GM18499 (cell line): ENCODE measurements at regions not wholly inside any gene's neighbourhood (a gene's known extent, or its start where the extent isn't known, plus 50 kb on each side); places are given as distances from the start of the nearest gene placed in this dataset.

ENCODE experiments used
- ATAC-seq: cut with Tn5 transposase; IDR thresholded peaks from one replicate; pipeline ENCODE4 v1.9.1; 2021; ENCODE audit warnings: moderate number of reproducible peaks; ENCODE audit not compliant: insufficient read depth, unreplicated experiment

GRCh38 chr6:43878823-43879495, 108.9 kb downstream of the VEGFA start:
- ATAC-seq = no peak

GRCh38 chr6:43878127-43878634, 108.2 kb downstream of the VEGFA start:
- no peak for ATAC-seq

GRCh38 chr6:43877463-43878126, 107.6 kb downstream of the VEGFA start:
- ATAC-seq = no peak

GRCh38 chr6:43877036-43877435, 107.0 kb downstream of the VEGFA start:
- ATAC-seq = no peak

- no peak for ATAC-seq
Measured at GRCh38 chr6:43876602-43877001, 106.6 kb downstream of the VEGFA start.

DNA sequence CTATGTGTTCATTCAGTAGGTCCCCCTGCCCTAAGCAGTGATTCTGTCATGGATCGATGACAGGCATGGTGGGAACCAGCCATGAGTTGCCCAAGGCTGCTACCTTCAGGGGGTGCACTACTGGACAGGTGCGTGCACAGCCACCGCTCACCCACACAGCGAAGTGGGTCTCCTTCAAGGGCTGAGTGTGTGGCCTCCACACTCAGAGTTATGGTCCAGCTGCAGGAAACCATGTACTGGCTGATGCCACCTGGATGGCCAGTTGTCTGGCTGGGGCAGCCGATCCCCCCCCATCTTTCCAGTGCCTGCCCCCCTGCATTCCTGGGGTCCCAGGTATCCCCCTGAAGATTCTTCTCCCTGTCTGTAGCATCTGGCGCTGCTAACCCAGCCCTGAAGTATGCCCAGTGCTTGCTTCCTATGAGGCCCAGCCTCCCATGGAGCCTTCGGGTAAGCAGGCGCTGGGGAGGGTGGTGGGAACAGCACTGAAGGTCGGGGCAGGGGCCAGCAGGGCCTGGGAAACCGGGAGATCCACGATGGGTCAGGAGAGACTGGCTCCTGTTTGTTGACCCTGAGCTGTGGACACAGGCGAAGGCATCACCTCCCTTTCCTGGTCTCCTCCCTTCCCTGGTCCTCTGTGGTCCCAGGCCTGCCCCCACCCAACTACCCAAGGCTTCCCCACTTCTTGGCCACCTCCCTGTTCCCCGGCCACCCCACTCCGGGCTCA, 106.0 kb downstream of the VEGFA start:
- ATAC-seq = no peak

- no peak for ATAC-seq
Measured at GRCh38 chr6:43874814-43875590, 105.0 kb downstream of the VEGFA start.

- no peak for ATAC-seq
Measured at GRCh38 chr6:43873806-43874714, 104.0 kb downstream of the VEGFA start.

- no peak for ATAC-seq
Measured at GRCh38 chr6:43871933-43872332, 101.9 kb downstream of the VEGFA start.

DNA sequence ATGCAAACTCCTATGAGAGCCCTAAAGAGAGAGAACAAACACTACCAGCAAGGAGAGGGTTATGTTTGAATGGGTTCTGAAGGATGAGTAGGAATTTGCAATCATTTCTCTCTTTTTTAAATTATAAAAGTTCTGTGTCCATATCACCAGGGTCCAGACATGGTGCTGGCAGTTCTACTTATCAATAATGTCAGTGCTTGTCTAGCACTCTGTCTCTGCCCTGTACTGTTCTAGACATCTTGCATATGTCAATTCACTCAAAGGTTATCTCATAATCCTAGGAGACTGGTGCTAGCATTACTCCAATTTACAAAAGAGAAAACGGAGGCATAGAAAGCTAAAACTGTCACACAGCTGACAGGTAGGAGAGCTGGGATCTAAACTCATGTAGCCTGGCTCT, 101.3 kb downstream of the VEGFA start:
- no peak for ATAC-seq

DNA sequence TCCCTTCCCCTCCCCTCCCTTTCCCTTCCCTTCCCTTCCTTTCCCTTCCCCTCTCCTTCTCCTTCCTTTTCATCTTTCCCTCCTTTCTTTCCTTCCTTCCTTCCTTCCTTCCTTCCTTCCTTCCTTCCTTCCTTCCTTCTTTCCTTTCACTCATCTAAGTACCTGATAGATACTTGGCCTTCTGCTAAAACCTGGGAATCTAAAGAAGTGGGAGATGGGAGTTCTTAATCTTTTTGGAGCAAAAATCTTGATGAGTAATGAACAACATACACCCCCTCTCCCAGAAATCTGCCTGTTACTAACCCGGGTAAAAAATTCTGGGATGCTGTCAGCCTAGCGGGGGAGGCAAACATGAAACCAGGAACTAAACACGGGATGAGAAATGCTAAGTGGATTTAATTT, 100.7 kb downstream of the VEGFA start:
- ATAC-seq = no peak

DNA sequence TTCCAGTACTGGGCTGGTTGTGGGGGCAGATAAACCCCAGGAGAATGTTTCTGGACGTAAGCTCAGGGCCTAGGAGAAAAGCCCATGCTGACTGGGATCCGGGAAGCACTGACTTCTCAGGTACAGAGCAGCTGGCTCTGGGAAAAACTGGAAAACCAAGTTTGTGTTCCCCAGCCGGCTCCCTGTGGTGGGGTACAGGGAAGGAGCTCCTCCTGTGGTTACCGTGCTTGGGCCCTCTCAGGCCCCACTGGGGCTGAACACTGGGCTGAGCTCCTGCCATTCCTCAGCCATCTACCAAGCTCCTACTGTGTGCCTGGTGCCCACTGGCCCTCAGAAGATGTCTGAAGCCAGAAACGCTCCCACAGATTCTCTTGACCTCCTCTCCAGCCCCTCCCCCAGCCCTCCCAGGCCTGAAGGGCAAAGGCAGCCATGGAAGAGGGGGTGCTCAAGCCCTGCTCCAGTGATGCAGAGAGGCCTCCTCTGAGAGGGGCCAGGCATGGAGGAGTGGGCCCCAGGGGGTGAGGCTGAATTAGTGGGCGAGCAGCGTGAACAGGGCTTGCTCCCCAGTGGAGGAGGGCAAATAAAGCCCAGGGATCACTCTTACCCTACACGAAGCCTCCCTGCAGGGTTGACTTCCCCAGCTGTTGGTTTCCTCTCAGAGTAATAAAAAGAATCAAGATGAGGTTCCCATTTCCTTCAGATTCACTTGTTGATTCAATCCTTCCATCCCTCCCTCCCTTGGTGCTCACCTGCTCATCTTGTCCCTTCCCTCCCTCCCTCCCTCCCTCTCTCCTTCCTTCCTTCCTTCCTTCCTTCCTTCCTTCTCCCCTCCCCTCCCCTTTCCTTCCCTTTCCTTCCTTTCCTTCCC, 100.0 kb downstream of the VEGFA start:
- ATAC-seq = no peak

- ATAC-seq = no peak
Measured at GRCh38 chr6:43869079-43869710, 99.2 kb downstream of the VEGFA start.

DNA sequence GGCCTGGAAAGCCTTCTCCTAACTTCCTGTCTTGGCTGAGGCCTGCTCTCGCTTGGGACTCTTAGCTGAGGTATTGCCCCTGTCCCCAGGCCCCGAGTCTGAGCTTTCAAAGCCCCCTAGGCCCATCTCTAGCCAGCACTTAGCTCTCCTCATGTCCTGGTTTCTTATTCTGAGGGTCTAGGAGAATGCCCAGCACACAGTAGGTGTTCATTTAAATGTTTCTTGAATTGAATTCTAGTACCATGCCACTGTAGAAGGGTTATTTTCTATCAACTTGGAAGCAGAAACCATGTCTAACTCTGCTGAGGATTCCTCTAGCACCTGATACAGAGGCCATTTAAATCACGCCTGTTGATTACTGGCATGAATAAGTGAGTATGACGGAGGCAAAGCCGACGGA, 98.5 kb downstream of the VEGFA start:
- ATAC-seq = no peak

DNA sequence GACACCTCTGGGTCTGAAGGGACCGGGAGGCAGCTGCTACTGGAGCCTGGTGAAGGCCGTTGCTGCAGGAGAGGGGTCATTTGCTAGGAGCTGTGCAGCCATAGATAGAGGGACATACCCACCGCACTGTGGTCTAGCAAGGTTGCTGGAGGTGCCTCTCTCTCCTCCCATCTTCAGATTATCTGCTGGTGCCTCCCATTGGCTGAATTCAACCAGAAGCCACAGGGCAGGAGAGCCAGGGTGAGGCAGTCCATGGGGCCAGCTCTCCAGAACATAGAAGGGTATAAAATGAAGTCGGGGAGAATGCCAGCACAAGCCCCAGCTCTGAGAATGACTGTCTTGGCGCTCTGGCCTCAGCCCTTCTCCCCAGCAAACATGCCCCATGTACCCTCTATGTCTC, 98.0 kb downstream of the VEGFA start:
- ATAC-seq = no peak

- no peak for ATAC-seq
Measured at GRCh38 chr6:43867246-43867645, 97.2 kb downstream of the VEGFA start.

GRCh38 chr6:43865932-43866645, 96.1 kb downstream of the VEGFA start:
- no peak for ATAC-seq

GRCh38 chr6:43865086-43865485, 95.1 kb downstream of the VEGFA start:
- no peak for ATAC-seq
